Germinal center (tissue), 1 donor: ENCODE measurements at regions not wholly inside any gene's neighbourhood (a gene's known extent, or its start where the extent isn't known, plus 50 kb on each side); places are given as distances from the start of the nearest gene placed in this dataset.
"Not testable (repeated sequence)": the region's sequence is repeated elsewhere in the genome, so short reads cannot be mapped to it uniquely, and the experiment has no call there.

Source experiments
- DNase-seq: peaks from one replicate; pipeline ENCODE4 v3.0.0; 2012; ENCODE audit warnings: mixed read lengths, low spot score

GRCh38 chr3:125645616-125646015 is 50.3 kb upstream of the OSBPL11 start:
- DNase-seq = no peak

DNA sequence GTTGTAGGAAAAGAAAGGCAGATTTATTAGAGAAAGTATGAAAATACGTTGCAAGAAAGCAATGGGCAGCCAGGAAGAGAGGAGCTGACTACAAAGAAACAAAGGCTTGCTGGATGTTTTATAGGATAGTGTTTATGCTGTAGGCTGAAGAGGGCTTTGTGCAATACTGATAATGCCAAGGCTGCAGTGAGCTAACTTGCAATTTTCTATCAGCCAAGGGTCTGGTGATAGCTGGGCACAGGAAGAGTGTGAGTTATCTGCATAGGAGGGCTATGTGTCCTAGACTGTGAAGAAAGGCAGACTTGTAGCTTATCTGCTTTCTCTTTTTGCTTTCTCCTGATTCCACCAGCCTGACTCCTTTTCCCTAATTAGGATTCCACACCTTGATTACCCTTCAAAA is 51.3 kb upstream of the OSBPL11 start:
- DNase-seq = no peak

- DNase-seq = no peak
Observed at GRCh38 chr3:125647318-125648014, 52.2 kb upstream of the OSBPL11 start.

GRCh38 chr3:125651244-125651643 is 55.9 kb upstream of the OSBPL11 start:
- DNase-seq = no peak

GRCh38 chr3:125652349-125652748 is 57.1 kb upstream of the OSBPL11 start:
- no peak for DNase-seq

- no peak for DNase-seq
Observed at GRCh38 chr3:125654526-125654925, 59.2 kb upstream of the OSBPL11 start.

GRCh38 chr3:125662675-125663074 is 67.4 kb upstream of the OSBPL11 start:
- DNase-seq = no peak

DNA sequence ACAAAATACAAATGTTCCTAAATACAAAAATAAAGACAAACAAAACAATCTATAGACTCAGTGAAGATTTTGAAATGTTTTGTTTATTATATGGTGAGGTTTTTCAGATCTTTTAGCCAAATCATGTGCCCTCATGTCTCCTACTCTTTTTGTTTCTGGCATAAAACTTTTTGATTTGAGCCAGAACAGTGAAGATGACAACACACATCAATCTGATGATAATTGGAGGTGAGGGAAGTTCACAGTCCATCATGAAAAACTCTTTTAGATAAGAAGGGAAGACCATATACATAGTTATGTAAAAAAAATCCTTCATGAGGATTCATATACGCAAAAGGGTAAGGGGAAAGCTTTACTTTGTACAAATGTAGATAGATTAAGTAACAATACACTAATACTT is 75.1 kb upstream of the OSBPL11 start:
- no peak for DNase-seq

- DNase-seq = no peak
Observed at GRCh38 chr3:125670945-125671344, 75.6 kb upstream of the OSBPL11 start.

DNA sequence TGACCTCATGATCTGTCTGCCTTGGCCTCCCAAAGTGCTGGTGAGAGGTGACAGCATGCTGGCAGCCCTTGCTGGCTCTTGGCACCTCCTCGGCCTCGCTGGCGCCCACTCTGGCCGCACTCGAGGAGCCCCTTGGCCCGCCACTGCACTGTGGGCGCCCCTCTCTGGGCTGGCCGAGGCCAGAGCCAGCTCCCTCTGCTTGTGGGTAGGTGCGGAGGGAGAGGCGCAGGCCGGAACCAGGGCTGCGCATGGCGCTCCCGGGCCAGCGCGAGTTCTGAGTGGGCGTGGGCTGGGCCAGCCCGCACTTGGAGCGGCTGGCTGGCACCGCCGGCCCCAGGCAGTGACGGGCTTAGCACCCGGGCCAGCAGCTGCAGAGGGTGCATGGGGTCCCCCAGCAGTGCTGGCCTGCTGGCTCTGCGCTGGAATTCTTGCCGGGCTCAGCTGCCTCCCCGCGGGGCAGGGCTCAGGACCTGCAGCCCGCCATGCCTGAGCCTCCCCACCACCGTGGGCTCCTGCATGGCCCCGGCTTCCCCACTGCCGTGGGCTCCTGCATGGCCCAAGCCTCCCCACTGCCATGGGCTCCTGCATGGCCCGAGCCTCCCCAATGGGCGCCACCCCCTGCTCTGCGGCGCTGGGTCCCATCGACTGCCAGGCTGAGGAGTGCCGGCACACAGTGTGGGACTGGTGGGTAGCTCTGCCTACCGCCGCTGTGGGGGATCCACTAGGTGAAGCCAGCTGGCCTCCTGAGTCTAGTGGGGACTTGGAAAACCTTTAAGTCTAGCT is 76.4 kb upstream of the OSBPL11 start:
- no peak for DNase-seq

DNA sequence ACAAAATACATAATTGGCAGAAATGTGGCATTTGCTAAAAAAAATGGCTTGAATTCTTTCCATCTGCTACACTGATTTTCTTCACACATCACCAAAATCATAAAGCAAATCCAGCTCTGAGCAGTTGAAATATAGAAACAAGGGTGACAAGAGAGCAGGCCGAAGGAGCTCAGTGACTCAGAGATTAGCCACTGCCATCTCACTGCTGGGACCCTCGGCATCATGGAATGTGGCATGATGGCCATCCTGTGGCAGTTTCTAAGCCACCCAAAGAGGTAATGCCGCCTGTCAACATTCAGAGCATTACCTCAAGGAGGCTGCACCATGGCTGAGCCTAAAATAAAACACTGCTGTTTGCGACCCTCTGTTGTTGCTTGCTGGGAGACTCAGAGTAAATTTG is 80.5 kb upstream of the OSBPL11 start:
- DNase-seq = no peak

DNA sequence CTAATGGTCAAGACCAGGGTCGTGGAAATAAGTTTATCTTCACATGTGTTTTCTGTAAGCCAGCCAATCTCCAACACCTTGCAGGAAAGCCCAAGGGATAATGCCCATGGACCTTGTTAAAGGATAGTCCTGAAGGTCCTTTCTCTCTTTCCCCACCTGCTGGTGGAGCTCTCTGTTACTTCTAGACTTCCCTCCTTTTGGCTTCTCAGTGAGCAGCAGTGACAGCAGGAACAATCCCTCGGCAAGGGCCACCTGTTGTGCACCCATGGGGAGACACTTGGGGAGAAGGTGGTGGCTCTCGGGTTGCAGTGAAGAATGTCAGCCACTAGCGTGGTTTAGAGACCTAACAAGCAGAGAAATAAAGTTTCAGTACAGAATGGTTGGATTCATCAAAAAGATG is 84.0 kb upstream of the OSBPL11 start:
- no peak for DNase-seq

DNA sequence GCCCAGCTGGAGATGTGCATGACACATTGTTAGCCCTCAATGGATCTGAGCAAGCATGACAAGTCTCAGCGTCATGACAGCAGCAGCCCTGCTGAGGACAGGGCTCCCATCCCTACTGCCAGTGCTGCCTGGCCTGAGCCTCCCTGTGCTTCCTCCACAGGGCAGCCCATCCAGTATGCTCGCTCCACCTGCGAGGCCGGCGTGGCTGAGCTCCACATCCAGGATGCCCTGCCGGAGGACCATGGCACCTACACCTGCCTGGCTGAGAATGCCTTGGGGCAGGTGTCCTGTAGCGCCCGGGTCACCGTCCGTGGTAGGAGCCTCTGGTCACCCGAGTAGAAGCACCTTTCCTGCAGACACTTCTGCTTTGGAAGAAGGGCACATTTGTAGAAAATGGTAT is 85.8 kb upstream of the OSBPL11 start:
- DNase-seq = no peak

- DNase-seq = not testable (repeated sequence)
Observed at GRCh38 chr3:125681906-125682305, 86.6 kb upstream of the OSBPL11 start.

GRCh38 chr3:125682610-125683009 is 87.3 kb upstream of the OSBPL11 start:
- DNase-seq = not testable (repeated sequence)

DNA sequence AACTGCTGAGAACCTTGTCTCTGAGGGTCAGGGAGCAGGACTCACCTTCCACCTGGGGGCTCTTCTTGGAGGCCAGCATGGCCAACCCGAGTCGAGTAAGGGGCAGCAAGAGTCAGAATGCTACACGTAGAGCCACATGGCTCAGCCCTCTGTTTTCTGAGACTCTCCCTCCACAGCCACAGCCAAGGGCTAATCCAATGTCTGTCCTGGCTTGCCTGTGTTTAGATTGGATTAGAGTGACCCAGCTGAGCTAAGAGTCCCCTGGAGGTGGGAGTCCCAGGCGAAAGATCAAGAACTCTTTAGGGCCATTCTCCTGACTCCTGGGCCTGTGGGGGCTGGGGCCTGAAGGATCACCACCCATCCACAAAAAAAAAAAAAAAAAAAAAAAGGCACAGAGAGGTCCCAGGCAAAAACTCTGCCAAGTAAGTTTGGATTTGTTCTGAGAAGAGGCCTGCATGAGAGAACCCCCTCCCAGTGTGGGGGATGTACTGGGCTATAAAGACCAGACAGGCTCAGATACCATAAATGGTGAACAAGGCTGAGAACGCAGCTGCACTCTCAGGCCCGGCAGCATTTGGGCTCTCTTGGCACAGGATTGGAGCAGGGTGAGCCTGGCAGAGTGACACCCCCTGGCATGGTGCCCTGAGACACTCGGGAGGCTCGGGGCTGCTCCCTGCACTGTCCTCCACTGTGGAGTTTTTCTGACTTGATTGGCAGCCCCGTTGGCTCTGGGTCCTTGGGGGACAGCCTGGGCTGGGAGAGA is 88.0 kb upstream of the OSBPL11 start:
- no peak for DNase-seq

DNA sequence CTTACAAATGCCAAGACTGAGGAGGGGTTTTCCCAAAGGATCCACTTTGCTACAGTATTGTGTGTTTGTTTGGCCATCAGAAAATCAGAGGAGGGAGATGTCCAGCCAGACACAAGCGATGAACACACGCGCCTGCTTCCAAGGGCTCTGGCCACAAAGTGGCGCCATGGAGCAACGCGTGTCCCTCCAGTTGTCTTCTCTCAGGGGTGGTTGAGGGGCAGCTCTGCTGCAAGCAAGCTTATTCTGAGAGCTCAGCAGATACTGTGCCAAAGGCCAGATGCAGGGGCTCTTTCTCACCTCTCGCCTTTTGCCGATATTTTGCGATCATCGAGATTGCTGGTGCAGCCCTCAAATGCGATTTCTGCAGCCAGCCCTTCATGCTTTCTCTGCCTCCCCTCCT is 88.9 kb upstream of the OSBPL11 start:
- no peak for DNase-seq

GRCh38 chr3:125685741-125686140 is 90.4 kb upstream of the OSBPL11 start:
- DNase-seq = not testable (repeated sequence)

DNA sequence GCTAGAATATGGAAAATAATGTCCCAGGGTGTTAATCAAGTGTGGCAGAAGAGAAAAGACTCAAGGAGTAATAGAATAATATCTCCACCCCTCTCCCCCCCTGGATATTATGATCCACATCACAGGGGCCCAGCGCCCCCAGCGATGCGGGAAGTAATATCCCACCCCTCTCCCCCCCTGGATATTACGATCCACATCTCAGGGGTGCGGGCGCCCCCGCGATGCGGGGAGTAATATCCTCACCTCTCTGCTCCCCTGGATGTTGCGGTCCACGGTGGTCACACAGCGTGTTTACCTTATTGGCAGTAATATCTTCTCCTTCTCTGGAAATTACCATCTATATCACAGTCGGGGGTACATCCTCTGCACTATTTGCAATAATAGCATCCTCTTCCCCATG is 97.1 kb upstream of the OSBPL11 start:
- DNase-seq = no peak

DNA sequence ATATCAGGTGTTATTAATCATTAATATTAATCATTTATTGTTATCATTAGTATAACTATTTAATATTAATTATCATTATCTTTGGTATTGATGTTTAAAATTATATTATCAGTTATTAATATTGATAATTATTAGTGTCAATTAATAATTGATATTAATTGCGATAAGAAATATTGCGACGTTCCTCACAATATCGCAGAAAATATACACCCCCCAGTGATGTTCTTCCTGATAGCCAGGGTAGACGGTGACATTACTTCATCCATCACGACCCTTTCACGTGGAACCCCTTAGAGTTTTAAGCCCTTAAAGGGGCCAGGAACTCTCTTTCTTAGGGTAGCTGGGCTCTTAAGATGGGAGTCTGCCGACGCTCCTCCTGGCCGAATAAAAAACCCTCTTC is 98.6 kb upstream of the OSBPL11 start:
- DNase-seq = no peak

DNA sequence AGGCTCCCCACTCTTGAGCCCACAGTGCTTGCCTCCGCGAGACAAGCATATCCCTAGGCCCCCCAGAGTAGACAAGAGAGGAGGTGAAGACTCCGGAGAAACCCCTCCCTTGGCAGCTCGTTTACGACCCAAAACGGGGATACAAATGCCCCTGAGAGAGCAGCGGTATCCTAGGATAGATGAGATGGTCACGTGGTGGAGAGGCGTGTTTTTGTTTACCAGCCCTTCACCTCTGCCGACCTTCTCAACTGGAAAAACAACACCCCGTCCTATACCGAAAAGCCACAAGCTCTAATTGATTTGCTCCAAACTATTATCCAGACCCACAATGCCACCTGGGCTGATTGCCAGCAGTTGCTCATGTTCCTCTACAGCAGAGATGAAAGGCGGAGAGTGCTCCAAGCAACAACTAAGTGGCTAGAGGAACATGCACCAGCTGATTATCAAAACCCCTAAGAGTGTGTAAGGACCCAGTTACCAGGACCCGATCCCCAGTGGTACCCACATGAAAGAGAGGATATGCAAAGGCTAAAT is 99.5 kb upstream of the OSBPL11 start:
- DNase-seq = no peak

DNA sequence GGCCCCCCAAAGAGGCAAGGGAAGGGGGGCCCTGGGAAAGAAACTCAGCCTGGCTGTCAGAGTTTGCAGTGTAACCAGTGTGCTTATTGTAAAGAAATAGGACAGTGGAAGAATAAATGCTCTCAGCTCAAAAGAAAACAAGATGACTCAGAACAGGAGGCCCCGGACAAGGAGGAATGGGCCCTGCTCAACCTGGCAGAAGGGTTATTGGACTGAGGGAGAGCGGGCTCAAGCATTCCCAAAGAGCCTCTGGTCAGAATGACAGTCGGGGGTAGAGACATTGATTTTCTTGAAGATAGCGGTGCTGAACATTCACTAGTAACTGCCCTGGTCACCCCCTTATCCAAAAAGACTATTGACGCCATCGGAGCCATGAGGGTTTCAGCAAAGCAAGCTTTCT is 100.4 kb upstream of the OSBPL11 start:
- DNase-seq = no peak

GRCh38 chr3:125697126-125697525 is 101.8 kb upstream of the OSBPL11 start:
- not testable (repeated sequence) for DNase-seq
